ENCODE measurements at regions not wholly inside any gene's neighbourhood (a gene's known extent, or its start where the extent isn't known, plus 50 kb on each side); places are given as distances from the start of the nearest gene placed in this dataset.

DNA sequence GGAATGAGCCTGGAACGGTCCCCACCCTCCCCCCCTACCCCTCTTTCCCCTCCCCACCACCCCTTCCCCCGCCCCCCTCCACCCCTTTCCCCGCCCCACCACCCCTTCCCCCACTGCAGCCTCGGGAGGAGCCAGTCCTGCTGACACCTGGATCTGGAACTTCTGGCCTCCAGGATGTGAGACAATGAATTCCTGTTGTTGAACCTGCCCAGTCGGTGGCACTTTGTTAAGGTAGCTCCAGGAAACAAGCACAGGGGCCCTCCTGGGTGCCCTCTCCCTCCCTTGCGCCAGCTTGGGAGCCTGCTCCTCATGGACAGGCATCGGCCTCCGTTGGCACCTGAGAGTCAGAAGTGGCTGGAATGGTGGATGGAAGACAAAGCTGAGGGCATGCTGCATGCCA, 152.4 kb upstream of the FOXF1 start:
- no peak for DNase-seq (ENCODE audit: low read depth, low spot score)
- Histone ChIP-seq H3K36me3 (ENCODE audit: control insufficient read depth in 1 of 2, insufficient read depth in 2 of 2, low read length in 2 of 2) (no peaks in the 10 kb centered on the region), H3K79me2 (ENCODE audit: insufficient read depth, low read length) (no peaks in the 10 kb centered on the region), H3K4me2 (ENCODE audit: low read length) (peak overlapping the region; percentile 23; the same call in 1 of the 2 replicates), H3K27ac (ENCODE audit: low read depth, low read length) (no peak overlapping the region), H3K4me3 (replicated peaks in 1 of 2; ENCODE audit: low read depth in 1 of 2, low read length in 2 of 2) (no peak overlapping the region), H3K9me2 (ENCODE audit: insufficient read depth) (no peaks in the 10 kb centered on the region), H4K20me1 (ENCODE audit: insufficient read depth) (no peaks in the 10 kb centered on the region), H2AFZ (ENCODE audit: low read depth, low read length, poor library complexity, severe bottlenecking) (no peak overlapping the region), H3K4me1 (ENCODE audit: control insufficient read depth in 1 of 2, insufficient read depth in 2 of 2, low read length in 2 of 2) (peaks cover 48 to 61% of the 10 kb centered on the region in 2 experiments), H3K9ac (ENCODE audit: low read length) (peak overlapping the region; percentile 28; the same call in 1 of the 2 replicates), H3K27me3 (ENCODE audit: insufficient read depth, low read length) (no peaks in the 10 kb centered on the region), H3K9me3 (ENCODE audit: control insufficient read depth in 1 of 2, insufficient read depth in 1 of 2, low read depth in 1 of 2, low read length in 2 of 2) (no peaks in the 10 kb centered on the region)
- TF ChIP-seq CBX3 (IDR thresholded peaks at IDR 0.05; ENCODE audit: low read depth) (no peak), POLR2A (IDR thresholded peaks at IDR 0.05; ENCODE audit: borderline replicate concordance, extremely low read depth, insufficient read depth, insufficient read length) (no peak), ZNF274 (IDR thresholded peaks at IDR 0.05; ENCODE audit: low read depth, low read length) (no peak), ZFX (IDR thresholded peaks at IDR 0.05) (no peak), MAX (IDR thresholded peaks at IDR 0.05) (no peak), POLR2AphosphoS5 (IDR thresholded peaks at IDR 0.05; ENCODE audit: low read depth, low read length) (no peak), CEBPB (IDR thresholded peaks at IDR 0.05; ENCODE audit: low read depth) (no peak), YY1 (IDR thresholded peaks at IDR 0.05; ENCODE audit: extremely low read depth, insufficient replicate concordance, low read depth, low read length) (no peak), EGR1 (IDR thresholded peaks at IDR 0.05; ENCODE audit: low read depth) (no peak), RAD21 (IDR thresholded peaks at IDR 0.05; ENCODE audit: low read depth) (no peak), SIN3A (IDR thresholded peaks at IDR 0.05; ENCODE audit: low read depth) (no peak), REST (IDR thresholded peaks at IDR 0.05; ENCODE audit: low read depth) (no peak), SRF (IDR thresholded peaks at IDR 0.05; ENCODE audit: low read depth) (no peak), FOSL1 (IDR thresholded peaks at IDR 0.05; ENCODE audit: low read depth) (no peak), ELF1 (IDR thresholded peaks at IDR 0.05; ENCODE audit: borderline replicate concordance, low read depth) (no peak), EZH2 (IDR thresholded peaks at IDR 0.05) (no peak)
- TF ChIP-seq, protein P1, sequence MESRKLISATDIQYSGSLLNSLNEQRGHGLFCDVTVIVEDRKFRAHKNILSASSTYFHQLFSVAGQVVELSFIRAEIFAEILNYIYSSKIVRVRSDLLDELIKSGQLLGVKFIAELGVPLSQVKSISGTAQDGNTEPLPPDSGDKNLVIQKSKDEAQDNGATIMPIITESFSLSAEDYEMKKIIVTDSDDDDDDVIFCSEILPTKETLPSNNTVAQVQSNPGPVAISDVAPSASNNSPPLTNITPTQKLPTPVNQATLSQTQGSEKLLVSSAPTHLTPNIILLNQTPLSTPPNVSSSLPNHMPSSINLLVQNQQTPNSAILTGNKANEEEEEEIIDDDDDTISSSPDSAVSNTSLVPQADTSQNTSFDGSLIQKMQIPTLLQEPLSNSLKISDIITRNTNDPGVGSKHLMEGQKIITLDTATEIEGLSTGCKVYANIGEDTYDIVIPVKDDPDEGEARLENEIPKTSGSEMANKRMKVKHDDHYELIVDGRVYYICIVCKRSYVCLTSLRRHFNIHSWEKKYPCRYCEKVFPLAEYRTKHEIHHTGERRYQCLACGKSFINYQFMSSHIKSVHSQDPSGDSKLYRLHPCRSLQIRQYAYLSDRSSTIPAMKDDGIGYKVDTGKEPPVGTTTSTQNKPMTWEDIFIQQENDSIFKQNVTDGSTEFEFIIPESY (IDR thresholded peaks at IDR 0.05; ENCODE audit: extremely low read depth, insufficient replicate concordance, low read length): no peak
- ChIA-PET RAD21 (ENCODE audit: low non-redundant PET in 1 of 2, low total read pairs in 2 of 2, uncharacterized antibody in 2 of 2, unreplicated experiment in 2 of 2) (no interaction called here), POLR2A (interaction anchor here (0.6 kb wide), 2 partner anchors 17 to 26 kb away, joined by 3 to 4 read pairs; no protein-coding TSS in a partner anchor), CTCF (no interaction called here)
- intact Hi-C loops (cut with micrococcal nuclease): no loop called here
- ATAC-seq: no peak
- no TSS peak for BruUV-seq (replicated peaks)
